DND-41 (cell line): ENCODE measurements at regions not wholly inside any gene's neighbourhood (a gene's known extent, or its start where the extent isn't known, plus 50 kb on each side); places are given as distances from the start of the nearest gene placed in this dataset.

Experiments used
- ATAC-seq: fragments of 200-7000 bp; cut with Tn5 transposase; 3 replicates; pipeline ENCODE4 v1.9.1; 2021; ENCODE audit warnings: low read depth; ENCODE audit not compliant: insufficient read depth
- DNase-seq: peaks from one replicate; pipeline ENCODE4 v3.0.0-alpha.2; 2020
- H2AFZ ChIP-seq: 2 replicates; pipeline ENCODE4 v1.6.0; 2012; ENCODE audit warnings: low read depth, low read length
- H3K27ac ChIP-seq: 2 replicates; pipeline ENCODE4 v1.5.1; 2012; ENCODE audit warnings: low read length, inconsistent platforms
- H3K27me3 ChIP-seq: fragments of 200-600 bp; sonication (generic); 2 replicates; pipeline ENCODE4 v1.6.0; 2012; ENCODE audit warnings: low read length, mild to moderate bottlenecking, inconsistent platforms; ENCODE audit not compliant: insufficient read depth, poor library complexity
- H3K36me3 ChIP-seq: 2 replicates; pipeline ENCODE4 v1.5.1; 2012; ENCODE audit warnings: low read length, inconsistent platforms; ENCODE audit not compliant: insufficient read depth
- H3K4me1 ChIP-seq: 2 replicates; pipeline ENCODE4 v1.5.1; 2012; ENCODE audit warnings: mild to moderate bottlenecking, low read length; ENCODE audit not compliant: insufficient read depth
- H3K4me2 ChIP-seq: 2 replicates; pipeline ENCODE4 v1.6.0; 2012; ENCODE audit warnings: mild to moderate bottlenecking, moderate library complexity, low read length, inconsistent platforms; ENCODE audit not compliant: insufficient read depth
- H3K4me3 ChIP-seq, 2 experiments: fragments of 200-600 bp in 1 of 2; shearing (Covaris generic) in 1 of 2; 2 replicates each; pipeline ENCODE4 v1.5.1; 2012 to 2016; ENCODE audit warnings: inconsistent platforms in 2 of 2, low read length in 2 of 2, mild to moderate bottlenecking in 2 of 2, low read depth in 1 of 2, moderate library complexity in 1 of 2
- H3K79me2 ChIP-seq: 2 replicates; pipeline ENCODE4 v1.6.0; 2012; ENCODE audit warnings: low read length, inconsistent platforms; ENCODE audit not compliant: insufficient read depth
- H3K9ac ChIP-seq: 2 replicates; pipeline ENCODE4 v1.6.0; 2012; ENCODE audit warnings: low read depth, mild to moderate bottlenecking, inconsistent platforms, low read length, moderate library complexity
- H3K9me3 ChIP-seq: 2 replicates; pipeline ENCODE4 v1.5.1; 2012; ENCODE audit warnings: low read length, moderate library complexity, mild to moderate bottlenecking, inconsistent platforms; ENCODE audit not compliant: insufficient read depth, severe bottlenecking
- H4K20me1 ChIP-seq: 2 replicates; pipeline ENCODE4 v1.6.0; 2012; ENCODE audit warnings: low read length; ENCODE audit not compliant: insufficient read depth
- EZH2 ChIP-seq: IDR thresholded peaks from 3 replicates; pipeline ENCODE4 v1.6.1; 2012; ENCODE audit warnings: borderline replicate concordance, low read depth, mild to moderate bottlenecking, moderate library complexity, low read length, inconsistent platforms; ENCODE audit not compliant: severe bottlenecking
- TF ChIP-seq, protein P1 (sequence below): IDR thresholded peaks from 2 replicates; pipeline ENCODE4 v1.5.1; 2012; ENCODE audit warnings: borderline replicate concordance, low read length, moderate library complexity, mild to moderate bottlenecking; ENCODE audit not compliant: poor library complexity, severe bottlenecking; ENCODE audit errors: extremely low read depth

DNA sequence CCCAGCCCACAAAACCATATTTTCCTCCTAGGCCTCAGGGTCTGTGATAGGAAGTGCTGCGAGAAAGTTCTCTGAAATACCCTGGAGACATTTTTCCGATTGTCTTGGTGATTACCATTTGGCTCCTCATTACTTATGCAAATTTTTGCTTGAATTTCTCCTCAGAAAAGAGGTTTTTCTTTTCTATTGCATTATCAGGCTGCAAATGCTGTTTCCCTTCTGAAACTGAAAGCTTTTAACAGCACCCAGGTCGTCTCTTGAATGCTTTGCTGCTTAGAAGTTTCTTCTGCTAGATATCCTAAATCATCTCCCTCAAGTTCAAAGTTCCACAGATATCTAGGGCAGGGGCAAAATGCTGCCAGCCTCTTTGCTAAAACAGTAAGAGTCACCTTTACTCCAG is 434.2 kb downstream of the PCDH20 start:
- TF ChIP-seq, protein P1, sequence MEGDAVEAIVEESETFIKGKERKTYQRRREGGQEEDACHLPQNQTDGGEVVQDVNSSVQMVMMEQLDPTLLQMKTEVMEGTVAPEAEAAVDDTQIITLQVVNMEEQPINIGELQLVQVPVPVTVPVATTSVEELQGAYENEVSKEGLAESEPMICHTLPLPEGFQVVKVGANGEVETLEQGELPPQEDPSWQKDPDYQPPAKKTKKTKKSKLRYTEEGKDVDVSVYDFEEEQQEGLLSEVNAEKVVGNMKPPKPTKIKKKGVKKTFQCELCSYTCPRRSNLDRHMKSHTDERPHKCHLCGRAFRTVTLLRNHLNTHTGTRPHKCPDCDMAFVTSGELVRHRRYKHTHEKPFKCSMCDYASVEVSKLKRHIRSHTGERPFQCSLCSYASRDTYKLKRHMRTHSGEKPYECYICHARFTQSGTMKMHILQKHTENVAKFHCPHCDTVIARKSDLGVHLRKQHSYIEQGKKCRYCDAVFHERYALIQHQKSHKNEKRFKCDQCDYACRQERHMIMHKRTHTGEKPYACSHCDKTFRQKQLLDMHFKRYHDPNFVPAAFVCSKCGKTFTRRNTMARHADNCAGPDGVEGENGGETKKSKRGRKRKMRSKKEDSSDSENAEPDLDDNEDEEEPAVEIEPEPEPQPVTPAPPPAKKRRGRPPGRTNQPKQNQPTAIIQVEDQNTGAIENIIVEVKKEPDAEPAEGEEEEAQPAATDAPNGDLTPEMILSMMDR = no peak
- TF ChIP-seq EZH2 = no peak
- H3K4me2 ChIP-seq = no peak overlapping the region
- H3K4me3 ChIP-seq = no peak overlapping the region
- no peak overlapping the region for H3K27ac ChIP-seq
- no peaks in the 10 kb centered on the region for H3K36me3 ChIP-seq
- no peaks in the 10 kb centered on the region for H3K27me3 ChIP-seq
- no peaks in the 10 kb centered on the region for H3K4me1 ChIP-seq
- ATAC-seq (no peak), DNase-seq (no peak)
- H2AFZ ChIP-seq = no peak overlapping the region
- no peaks in the 10 kb centered on the region for H3K9me3 ChIP-seq
- no peaks in the 10 kb centered on the region for H3K79me2 ChIP-seq
- H3K9ac ChIP-seq = no peak overlapping the region
- no peaks in the 10 kb centered on the region for H4K20me1 ChIP-seq

DNA sequence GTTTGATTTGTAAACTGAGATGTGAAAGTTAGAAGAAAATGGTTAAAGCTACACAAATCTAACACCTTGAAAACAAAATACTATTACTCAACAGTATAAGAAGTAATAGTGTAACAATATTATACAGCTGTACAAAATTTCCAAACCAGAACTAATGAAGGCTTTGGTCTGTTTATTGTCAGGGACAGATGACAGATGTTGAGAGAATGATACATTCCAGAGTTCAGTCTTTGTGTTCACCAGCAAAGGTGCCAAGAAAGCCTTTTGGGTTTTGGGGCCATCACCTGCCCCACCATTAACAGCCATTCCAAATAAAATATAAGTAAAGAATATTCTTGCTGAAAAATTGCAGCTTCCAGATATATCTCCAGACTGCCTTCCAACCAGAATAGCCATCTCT is 439.3 kb downstream of the PCDH20 start:
- no peak for ATAC-seq
- DNase-seq = no peak
- H3K79me2 ChIP-seq = no peaks in the 10 kb centered on the region

DNA sequence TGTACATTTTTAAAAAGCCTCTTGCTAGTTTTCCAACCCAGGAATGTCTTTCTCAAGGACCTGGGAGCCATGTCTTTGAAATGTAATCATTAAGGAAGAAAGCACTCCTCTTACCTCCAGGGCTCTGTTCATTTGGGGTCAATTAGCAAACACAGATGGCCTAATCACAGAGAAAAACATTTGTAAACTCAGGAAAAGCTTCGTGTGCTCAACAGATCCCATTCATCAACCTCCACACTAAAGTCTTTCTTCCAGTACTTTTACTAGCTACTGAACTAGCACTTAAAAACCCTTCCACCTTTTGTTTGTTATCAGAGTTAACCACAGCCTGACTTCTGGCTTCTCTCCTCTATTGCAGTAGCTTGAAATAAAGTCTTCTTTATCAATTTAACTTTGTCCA is 441.4 kb downstream of the PCDH20 start:
- Histone ChIP-seq H3K27me3 (no peaks in the 10 kb centered on the region), H2AFZ (no peak overlapping the region), H3K79me2 (no peaks in the 10 kb centered on the region), H3K4me3 (no peak overlapping the region), H4K20me1 (no peaks in the 10 kb centered on the region), H3K9me3 (no peaks in the 10 kb centered on the region), H3K27ac (no peak overlapping the region), H3K9ac (no peak overlapping the region), H3K4me2 (no peak overlapping the region), H3K36me3 (no peaks in the 10 kb centered on the region), H3K4me1 (no peaks in the 10 kb centered on the region)
- TF ChIP-seq, protein P1 = no peak
- TF ChIP-seq EZH2 = no peak
- DNase-seq (no peak), ATAC-seq (no peak)

More for the DNA sequence above, 439.3 kb downstream of the PCDH20 start:
- Histone ChIP-seq H3K4me2 (no peak overlapping the region), H4K20me1 (no peaks in the 10 kb centered on the region), H3K9ac (no peak overlapping the region), H3K4me3 (no peak overlapping the region), H2AFZ (no peak overlapping the region), H3K36me3 (no peaks in the 10 kb centered on the region), H3K9me3 (no peaks in the 10 kb centered on the region), H3K4me1 (no peaks in the 10 kb centered on the region), H3K27ac (no peak overlapping the region), H3K27me3 (no peaks in the 10 kb centered on the region)
- TF ChIP-seq, protein P1 = no peak
- no peak for TF ChIP-seq EZH2

DNA sequence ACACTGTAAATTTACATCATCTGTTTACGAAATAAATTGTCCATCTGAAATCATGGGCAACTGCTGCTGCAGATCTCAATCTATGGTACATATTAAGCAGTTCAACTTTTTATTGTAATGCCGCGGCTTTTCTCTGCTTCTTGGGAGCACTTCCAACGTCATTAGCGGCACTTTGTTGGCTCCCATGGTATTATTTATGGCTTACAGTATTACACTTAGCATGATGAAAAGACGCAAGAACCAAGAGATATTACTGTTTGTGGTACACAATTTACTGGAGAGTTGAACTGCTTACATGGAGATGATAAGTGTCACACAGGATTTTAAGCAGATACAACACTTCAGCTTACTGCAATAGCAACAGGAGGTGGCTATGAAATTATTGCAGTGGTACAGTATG is 442.1 kb downstream of the PCDH20 start:
- H3K9me3 ChIP-seq = no peaks in the 10 kb centered on the region
- no peak for DNase-seq

More for the DNA sequence above, 442.1 kb downstream of the PCDH20 start:
- Histone ChIP-seq H3K4me1 (no peaks in the 10 kb centered on the region), H4K20me1 (no peaks in the 10 kb centered on the region), H3K4me3 (no peak overlapping the region), H3K79me2 (no peaks in the 10 kb centered on the region), H3K27ac (no peak overlapping the region), H3K27me3 (no peaks in the 10 kb centered on the region), H3K4me2 (no peak overlapping the region), H3K36me3 (no peaks in the 10 kb centered on the region), H3K9ac (no peak overlapping the region), H2AFZ (no peak overlapping the region)
- ATAC-seq = no peak
- no peak for TF ChIP-seq EZH2
- TF ChIP-seq, protein P1 = no peak
